Gastrocnemius medialis (tissue), 4 donors: ENCODE measurements at regions not wholly inside any gene's neighbourhood (a gene's known extent, or its start where the extent isn't known, plus 50 kb on each side); places are given as distances from the start of the nearest gene placed in this dataset.

ENCODE experiments used
- ATAC-seq, 2 donors: fragments of 150-250 bp; one replicate each; pipeline ENCODE4 v1.9.1; 2016
- DNase-seq, 2 donors: peaks; one replicate each; pipeline ENCODE4 v3.0.0-alpha.2; 2019
- H3K27ac ChIP-seq, 4 donors: fragments of 200-600 bp; sonication (generic); 1 replicate in 1 of 4; 2 replicates in 3 of 4; pipeline ENCODE4 v1.5.1; 2016 to 2018; ENCODE audit warnings: mild to moderate bottlenecking in 2 of 4, moderate library complexity in 1 of 4
- H3K27me3 ChIP-seq, 3 donors: fragments of 200-600 bp; sonication (generic) in 2 of 3; 1 replicate in 1 of 3; 2 replicates in 2 of 3; pipeline versions ENCODE4 v1.5.1 to v1.6.0; 2016 to 2019; ENCODE audit warnings: mild to moderate bottlenecking in 1 of 3, moderate library complexity in 1 of 3
- H3K36me3 ChIP-seq, 2 donors: fragments of 200-600 bp; sonication (generic) in 1 of 2; one replicate each; pipeline ENCODE4 v1.5.1; 2017 to 2018
- H3K4me1 ChIP-seq, 2 donors: fragments of 200-600 bp; sonication (generic) in 1 of 2; one replicate each; pipeline ENCODE4 v1.5.1; 2016 to 2017; ENCODE audit warnings: mild to moderate bottlenecking in 2 of 2
- H3K4me3 ChIP-seq, 4 donors: fragments of 200-600 bp; sonication (generic) in 3 of 4; 1 replicate in 1 of 4; 2 replicates in 3 of 4; pipeline ENCODE4 v1.5.1; 2016 to 2019; ENCODE audit warnings: mild to moderate bottlenecking in 2 of 4
- H3K9me3 ChIP-seq, 3 donors: fragments of 200-600 bp; sonication (generic) in 2 of 3; 1 replicate in 1 of 3; 2 replicates in 2 of 3; pipeline ENCODE4 v1.5.1; 2016 to 2019
- POLR2A ChIP-seq, 2 donors: fragments of 450-650 bp; IDR thresholded peaks; one replicate each; pipeline ENCODE4 v1.6.1; 2017; ENCODE audit warnings: antibody characterized with exemption in 2 of 2, mild to moderate bottlenecking in 2 of 2, moderate library complexity in 2 of 2
- in situ Hi-C, 4 donors: fragments of 200-750 bp; cut with MboI; loops; one replicate each; pipeline versions ENCODE4 v1.15.0 to v1.8.0; 2017; ENCODE audit warnings: low sequenced_read_pairs in 4 of 4
- intact Hi-C: fragments of 100-400 bp; cut with DNase I; formaldehyde crosslinking; loops from one replicate; pipeline ENCODE4 v1.15.1; 2023; ENCODE audit warnings: low total_unique reads
- TF ChIP-seq, protein P1 (sequence below), 5 experiments: fragments of 450-650 bp in 3 of 5; fragments of 200-600 bp in 2 of 5; sonication (generic) in 2 of 5; IDR thresholded peaks in 4 of 5; conservative IDR thresholded peaks in 1 of 5; 1 replicate in 4 of 5; 2 replicates in 1 of 5; pipeline ENCODE4 v1.5.1; 2016 to 2019; ENCODE audit warnings: antibody characterized with exemption in 5 of 5, mild to moderate bottlenecking in 3 of 5, moderate library complexity in 3 of 5

DNA sequence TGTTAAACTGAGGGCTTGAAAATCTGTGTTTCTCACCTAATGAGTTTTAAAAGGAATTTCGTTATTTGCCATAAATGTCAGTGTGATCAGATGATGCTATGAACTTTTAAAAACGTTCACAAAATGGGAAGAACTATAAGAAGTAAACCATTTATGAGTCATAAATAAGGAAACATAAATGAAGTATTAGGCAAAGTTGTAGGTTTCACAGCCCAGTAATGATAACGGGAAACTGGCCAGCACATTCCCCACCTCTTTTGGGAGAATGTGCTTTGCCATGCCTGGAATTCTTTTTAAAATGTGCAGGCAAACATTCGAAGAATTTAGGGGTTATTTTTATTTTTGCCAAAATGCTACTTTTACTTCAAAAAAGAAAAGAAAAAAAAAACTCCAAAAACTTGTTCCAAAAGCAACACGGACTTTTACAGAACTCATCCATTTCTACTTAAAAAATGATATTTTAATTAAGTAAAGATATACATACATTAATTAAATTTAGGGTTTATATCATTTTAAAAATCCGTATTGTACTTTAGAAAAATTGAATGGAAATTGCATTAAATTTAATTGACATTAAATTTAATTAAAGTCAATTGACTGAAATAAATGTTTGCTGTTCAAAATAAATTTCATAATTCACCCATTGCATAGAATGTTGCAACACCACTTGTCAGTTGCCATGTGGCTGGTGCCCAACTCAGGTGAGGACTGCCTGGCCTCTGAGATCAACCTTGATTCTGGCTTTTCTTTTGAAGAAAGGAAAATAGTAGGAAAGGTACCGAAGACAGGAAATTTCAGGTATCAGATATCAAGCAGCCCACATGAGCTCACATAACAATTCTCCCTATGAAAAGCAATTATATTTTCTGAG is 1198.5 kb downstream of the EFNB2 start:
- no peaks in the 10 kb centered on the region for H3K36me3 ChIP-seq
- DNase-seq (no peak), ATAC-seq (no peak)
- no peak for TF ChIP-seq POLR2A (IDR thresholded peaks at IDR 0.05)
- TF ChIP-seq, protein P1, sequence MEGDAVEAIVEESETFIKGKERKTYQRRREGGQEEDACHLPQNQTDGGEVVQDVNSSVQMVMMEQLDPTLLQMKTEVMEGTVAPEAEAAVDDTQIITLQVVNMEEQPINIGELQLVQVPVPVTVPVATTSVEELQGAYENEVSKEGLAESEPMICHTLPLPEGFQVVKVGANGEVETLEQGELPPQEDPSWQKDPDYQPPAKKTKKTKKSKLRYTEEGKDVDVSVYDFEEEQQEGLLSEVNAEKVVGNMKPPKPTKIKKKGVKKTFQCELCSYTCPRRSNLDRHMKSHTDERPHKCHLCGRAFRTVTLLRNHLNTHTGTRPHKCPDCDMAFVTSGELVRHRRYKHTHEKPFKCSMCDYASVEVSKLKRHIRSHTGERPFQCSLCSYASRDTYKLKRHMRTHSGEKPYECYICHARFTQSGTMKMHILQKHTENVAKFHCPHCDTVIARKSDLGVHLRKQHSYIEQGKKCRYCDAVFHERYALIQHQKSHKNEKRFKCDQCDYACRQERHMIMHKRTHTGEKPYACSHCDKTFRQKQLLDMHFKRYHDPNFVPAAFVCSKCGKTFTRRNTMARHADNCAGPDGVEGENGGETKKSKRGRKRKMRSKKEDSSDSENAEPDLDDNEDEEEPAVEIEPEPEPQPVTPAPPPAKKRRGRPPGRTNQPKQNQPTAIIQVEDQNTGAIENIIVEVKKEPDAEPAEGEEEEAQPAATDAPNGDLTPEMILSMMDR (IDR thresholded peaks at IDR 0.05 in 4 of 5, conservative IDR thresholded peaks at IDR 0.05 in 1 of 5), result no peak
- no peaks in the 10 kb centered on the region for H3K27me3 ChIP-seq
- H3K4me3 ChIP-seq, result no peak overlapping the region
- intact Hi-C loops (no loop called here), in situ Hi-C loops (no loop called here)
- H3K27ac ChIP-seq, result no peak overlapping the region
- no peaks in the 10 kb centered on the region for H3K4me1 ChIP-seq
- H3K9me3 ChIP-seq, result no peaks in the 10 kb centered on the region

DNA sequence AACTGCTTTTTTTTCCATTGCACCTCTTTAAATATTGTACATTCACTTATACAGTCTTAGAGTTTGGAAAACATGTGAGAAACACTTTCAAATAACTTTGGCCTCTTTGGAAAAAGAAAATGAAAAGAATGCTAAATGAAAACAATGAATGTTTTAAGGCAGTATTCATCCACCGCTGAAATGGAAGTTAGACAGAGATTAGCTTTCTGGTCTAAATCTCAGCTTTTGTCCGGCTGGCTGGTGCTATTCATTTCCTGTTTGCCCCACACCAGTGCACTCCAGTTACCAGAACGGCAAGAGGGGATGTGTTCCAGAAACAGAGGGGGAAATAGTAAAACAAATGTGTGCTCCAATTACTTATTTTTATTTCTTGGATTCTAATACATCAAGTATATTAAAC is 1201.3 kb downstream of the EFNB2 start:
- H3K27me3 ChIP-seq, result no peaks in the 10 kb centered on the region
- DNase-seq (no peak), ATAC-seq (no peak)
- no peak overlapping the region for H3K4me3 ChIP-seq
- no peak for TF ChIP-seq POLR2A (IDR thresholded peaks at IDR 0.05)
- TF ChIP-seq, protein P1 (IDR thresholded peaks at IDR 0.05 in 4 of 5, conservative IDR thresholded peaks at IDR 0.05 in 1 of 5), result no peak
- no peaks in the 10 kb centered on the region for H3K36me3 ChIP-seq
- no peaks in the 10 kb centered on the region for H3K9me3 ChIP-seq
- H3K27ac ChIP-seq, result no peak overlapping the region
- in situ Hi-C loops (no loop called here), intact Hi-C loops (no loop called here)
- H3K4me1 ChIP-seq, result no peaks in the 10 kb centered on the region

DNA sequence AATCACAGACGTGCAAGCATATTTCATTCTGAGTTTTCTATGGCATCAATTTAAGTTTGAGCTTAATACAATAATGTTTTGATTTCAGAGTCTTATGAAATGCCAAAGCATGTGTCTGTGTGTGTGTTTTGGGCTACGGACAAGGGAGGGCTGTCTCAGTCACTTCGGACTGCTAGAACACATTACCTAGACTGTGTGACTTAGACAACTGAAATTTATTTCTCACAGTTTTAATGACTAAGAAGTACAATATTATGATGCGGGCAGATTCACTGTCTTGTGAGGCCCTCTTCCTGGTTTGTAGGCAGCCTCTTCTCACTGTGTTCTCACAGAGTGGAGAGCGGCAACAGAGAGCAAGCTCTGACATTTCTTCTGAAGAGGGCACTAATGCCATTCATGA is 1202.0 kb downstream of the EFNB2 start:
- Histone ChIP-seq H3K27ac (no peak overlapping the region), H3K4me3 (no peak overlapping the region), H3K36me3 (no peaks in the 10 kb centered on the region), H3K27me3 (no peaks in the 10 kb centered on the region), H3K4me1 (no peaks in the 10 kb centered on the region), H3K9me3 (no peaks in the 10 kb centered on the region)
- in situ Hi-C loops (no loop called here), intact Hi-C loops (no loop called here)
- TF ChIP-seq, protein P1 (IDR thresholded peaks at IDR 0.05 in 4 of 5, conservative IDR thresholded peaks at IDR 0.05 in 1 of 5), result no peak
- TF ChIP-seq POLR2A (IDR thresholded peaks at IDR 0.05), result no peak
- DNase-seq, result no peak
- ATAC-seq, result no peak

DNA sequence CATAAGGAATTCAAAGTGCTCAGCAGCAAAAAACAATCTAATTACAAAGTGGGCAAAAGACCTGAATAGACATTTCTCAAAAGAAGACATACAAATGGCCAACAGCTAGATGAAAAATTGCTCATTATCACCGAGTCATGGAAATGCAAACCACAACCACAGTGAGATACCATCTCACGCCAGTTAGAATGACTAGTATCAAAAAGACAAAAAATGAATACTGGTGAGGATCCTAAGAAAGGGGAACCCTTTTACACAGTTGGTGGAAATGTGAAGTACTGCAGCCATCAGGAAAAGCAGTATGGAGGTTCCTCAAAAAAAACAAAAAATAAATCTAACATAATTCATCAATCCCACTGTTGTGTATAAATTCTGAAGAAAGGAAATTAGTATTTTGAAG is 1206.1 kb downstream of the EFNB2 start:
- Histone ChIP-seq H3K4me1 (no peaks in the 10 kb centered on the region), H3K4me3 (no peak overlapping the region), H3K27ac (no peak overlapping the region), H3K9me3 (no peaks in the 10 kb centered on the region), H3K27me3 (no peaks in the 10 kb centered on the region), H3K36me3 (no peaks in the 10 kb centered on the region)
- no peak for DNase-seq
- intact Hi-C loops, result no loop called here
- ATAC-seq, result no peak
- no peak for TF ChIP-seq POLR2A (IDR thresholded peaks at IDR 0.05)
- TF ChIP-seq, protein P1 (IDR thresholded peaks at IDR 0.05 in 4 of 5, conservative IDR thresholded peaks at IDR 0.05 in 1 of 5), result no peak
- in situ Hi-C loops, result no loop called here
